ENCODE measurements at regions not wholly inside any gene's neighbourhood (a gene's known extent, or its start where the extent isn't known, plus 50 kb on each side); places are given as distances from the start of the nearest gene placed in this dataset.
"Not testable (repeated sequence)": the region's sequence is repeated elsewhere in the genome, so short reads cannot be mapped to it uniquely, and the experiment has no call there.

DNA sequence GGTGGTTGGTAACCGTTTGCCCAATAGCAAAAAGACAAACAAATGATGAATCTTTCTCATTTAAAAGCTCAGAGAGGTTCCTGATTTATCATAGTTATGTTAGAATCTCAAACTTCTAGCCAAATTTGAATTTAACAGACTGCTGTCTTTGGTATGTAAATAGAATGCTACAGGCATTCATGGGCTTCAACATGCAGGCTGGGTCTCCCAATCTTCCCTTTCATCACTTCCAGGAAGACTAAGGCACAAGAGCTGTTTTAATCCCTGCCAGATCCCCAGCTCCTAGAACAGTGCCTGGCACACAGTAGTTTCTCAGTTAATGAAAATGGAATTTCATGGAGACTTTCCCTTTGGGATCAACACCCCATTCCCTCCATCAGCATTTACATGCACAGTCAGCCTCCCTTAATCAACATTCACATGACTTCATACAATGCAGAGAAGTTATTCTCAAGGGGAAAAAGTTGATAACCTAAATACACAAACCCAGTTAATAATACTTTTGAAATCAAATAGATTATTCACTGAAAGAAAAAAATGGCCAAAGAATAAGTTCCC, 107.6 kb upstream of the C1QTNF7 start:
- WGBS (ENCODE audit: insufficient coverage): no CpG with 5 or more reads among the region's 1 CpG
- Histone ChIP-seq H3K36me3 (ENCODE audit: control insufficient read depth, insufficient read depth, low read length) (no peaks in the 10 kb centered on the region), H3K4me3 (ENCODE audit: low read depth, low read length) (no peak overlapping the region), H3K4me1 (ENCODE audit: control insufficient read depth, insufficient read depth, low read length) (no peaks in the 10 kb centered on the region), H3K27me3 (ENCODE audit: control insufficient read depth, insufficient read depth, low read length) (no peaks in the 10 kb centered on the region), H3K27ac (ENCODE audit: low read depth, low read length) (no peak overlapping the region), H3K9me3 (ENCODE audit: control insufficient read depth, insufficient read depth, low read length) (no peaks in the 10 kb centered on the region)
- DNase-seq (ENCODE audit: low read depth in 4 of 6, low spot score in 6 of 6): no peak

DNA sequence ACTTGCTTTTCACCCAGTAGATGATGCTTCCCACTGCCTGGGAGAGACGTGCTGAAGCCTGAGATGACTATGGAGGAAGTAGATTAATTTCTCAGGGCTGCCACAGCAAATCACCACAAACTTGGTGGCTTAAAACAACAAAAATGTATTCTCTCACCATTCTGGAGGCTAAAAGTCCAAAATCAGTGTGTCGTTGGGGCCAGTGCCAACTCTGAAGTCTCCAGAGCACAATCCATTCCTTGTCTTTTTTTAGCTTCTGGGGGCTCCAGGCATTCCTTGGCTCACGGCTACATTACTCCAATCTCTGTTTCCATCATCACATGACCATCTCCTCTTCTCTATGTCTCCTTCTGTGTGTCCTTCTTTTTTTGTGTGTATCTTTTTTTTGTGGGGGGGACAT, 105.8 kb upstream of the C1QTNF7 start:
- no peak for DNase-seq (ENCODE audit: low read depth in 4 of 6, low spot score in 6 of 6)
- WGBS (ENCODE audit: insufficient coverage): 75% methylated on average over 1 of the region's 3 CpGs
- Histone ChIP-seq H3K9me3 (ENCODE audit: control insufficient read depth, insufficient read depth, low read length) (no peaks in the 10 kb centered on the region), H3K4me3 (ENCODE audit: low read depth, low read length) (no peak overlapping the region), H3K4me1 (ENCODE audit: control insufficient read depth, insufficient read depth, low read length) (no peaks in the 10 kb centered on the region), H3K27me3 (ENCODE audit: control insufficient read depth, insufficient read depth, low read length) (no peaks in the 10 kb centered on the region), H3K36me3 (ENCODE audit: control insufficient read depth, insufficient read depth, low read length) (no peaks in the 10 kb centered on the region), H3K27ac (ENCODE audit: low read depth, low read length) (no peak overlapping the region)

DNA sequence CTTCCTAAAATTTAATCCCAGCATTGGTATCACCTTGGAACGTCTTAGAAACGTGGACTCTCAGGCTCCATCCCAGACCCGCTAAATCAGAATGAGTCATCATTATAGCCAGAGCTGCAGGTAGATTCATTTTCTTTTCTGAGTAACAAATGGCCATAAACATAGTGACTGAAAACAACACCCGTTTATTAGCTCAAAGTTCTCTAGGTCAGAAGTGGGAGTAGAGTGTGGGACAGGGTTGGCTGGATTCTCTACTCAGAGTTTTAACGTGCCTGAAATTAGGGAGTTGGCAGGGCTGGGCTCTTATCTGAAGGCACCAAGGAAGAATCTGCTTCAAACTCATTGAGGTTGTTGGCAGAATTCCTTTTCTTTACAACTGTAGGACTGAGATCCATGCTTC, 101.8 kb upstream of the C1QTNF7 start:
- no peak overlapping the region for H3K4me3 ChIP-seq (ENCODE audit: low read depth, low read length)
- H3K9me3 ChIP-seq (ENCODE audit: control insufficient read depth, insufficient read depth, low read length): no peaks in the 10 kb centered on the region
- WGBS (ENCODE audit: insufficient coverage): 49% methylated on average over 3 of the region's 5 CpGs
- H3K27me3 ChIP-seq (ENCODE audit: control insufficient read depth, insufficient read depth, low read length): no peaks in the 10 kb centered on the region
- H3K27ac ChIP-seq (ENCODE audit: low read depth, low read length): no peak overlapping the region
- H3K4me1 ChIP-seq (ENCODE audit: control insufficient read depth, insufficient read depth, low read length): no peaks in the 10 kb centered on the region
- no peaks in the 10 kb centered on the region for H3K36me3 ChIP-seq (ENCODE audit: control insufficient read depth, insufficient read depth, low read length)
- no peak for DNase-seq (ENCODE audit: low read depth in 4 of 6, low spot score in 6 of 6)

DNA sequence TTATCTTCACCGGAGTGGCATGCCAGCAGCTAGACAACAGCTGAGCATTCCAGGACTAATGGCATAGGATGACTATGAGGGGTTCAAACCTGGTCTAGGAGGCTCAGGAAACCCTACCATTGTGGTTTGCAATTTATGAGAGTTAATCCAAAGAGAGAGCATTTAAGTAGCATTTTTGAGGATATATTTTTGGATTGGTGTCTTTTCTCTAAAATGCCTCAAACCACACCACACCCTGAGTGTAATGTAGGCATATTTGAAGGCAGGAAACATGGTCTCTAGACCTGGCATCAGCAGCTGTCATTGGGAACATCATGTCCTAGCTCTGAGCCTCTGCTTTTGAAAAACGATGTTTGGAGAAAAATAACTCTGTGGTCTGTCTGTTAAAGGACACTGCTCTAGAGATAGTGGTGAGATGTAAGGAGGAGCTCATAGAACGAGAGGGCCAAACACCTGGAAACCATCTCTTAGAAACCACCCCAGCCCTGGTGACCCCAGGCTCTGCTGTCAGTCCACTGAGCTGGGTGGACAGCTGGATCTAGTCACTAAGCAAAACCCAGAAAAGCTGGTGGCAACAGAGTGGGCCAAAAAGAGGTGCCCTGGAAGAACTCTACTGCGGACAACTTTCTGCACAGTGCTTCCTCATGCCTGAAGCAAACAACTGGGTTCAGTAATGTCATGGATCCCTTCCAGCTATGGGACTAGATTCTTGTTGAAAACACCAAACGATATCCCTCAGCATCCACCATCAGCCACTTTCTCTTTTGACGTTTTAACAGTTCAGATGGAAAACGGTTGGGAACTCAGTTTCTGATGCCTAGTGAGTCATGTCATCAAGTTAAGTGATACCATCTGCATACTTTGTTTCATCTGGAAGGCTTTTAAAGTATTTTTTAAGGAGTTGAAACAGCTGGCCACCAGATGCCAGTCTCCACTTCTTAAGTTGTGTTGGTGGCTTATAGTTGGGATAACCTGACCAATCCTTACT, 100.2 kb upstream of the C1QTNF7 start:
- Histone ChIP-seq H3K36me3 (ENCODE audit: control insufficient read depth, insufficient read depth, low read length) (no peaks in the 10 kb centered on the region), H3K4me1 (ENCODE audit: control insufficient read depth, insufficient read depth, low read length) (no peaks in the 10 kb centered on the region), H3K27ac (ENCODE audit: low read depth, low read length) (no peak overlapping the region), H3K9me3 (ENCODE audit: control insufficient read depth, insufficient read depth, low read length) (no peaks in the 10 kb centered on the region), H3K27me3 (ENCODE audit: control insufficient read depth, insufficient read depth, low read length) (no peaks in the 10 kb centered on the region), H3K4me3 (ENCODE audit: low read depth, low read length) (no peak overlapping the region)
- WGBS (ENCODE audit: insufficient coverage): 94% methylated on average over 4 of the region's 7 CpGs
- no peak for DNase-seq (ENCODE audit: low read depth in 4 of 6, low spot score in 6 of 6)

DNA sequence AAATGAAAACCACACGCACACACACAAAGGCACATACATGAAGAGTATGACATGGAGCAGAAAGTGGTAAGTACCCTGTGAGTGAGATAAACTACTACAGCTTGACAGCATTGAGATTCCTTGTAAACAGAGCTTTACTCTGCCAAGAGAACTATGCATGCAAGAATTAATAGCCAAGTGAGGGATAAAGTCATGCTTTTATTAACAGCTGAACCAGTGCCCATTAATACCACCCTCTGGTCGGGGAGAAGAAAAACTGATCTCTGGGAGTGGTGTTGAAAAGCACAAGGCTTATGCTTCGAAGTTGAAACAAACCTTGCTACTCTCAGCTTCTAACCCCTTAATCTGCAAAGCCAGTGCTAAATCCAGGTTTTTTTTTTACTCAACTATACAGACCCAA, 95.9 kb upstream of the C1QTNF7 start:
- Histone ChIP-seq H3K9me3 (ENCODE audit: control insufficient read depth, insufficient read depth, low read length) (no peaks in the 10 kb centered on the region), H3K27ac (ENCODE audit: low read depth, low read length) (no peak overlapping the region), H3K4me1 (ENCODE audit: control insufficient read depth, insufficient read depth, low read length) (no peaks in the 10 kb centered on the region), H3K4me3 (ENCODE audit: low read depth, low read length) (no peak overlapping the region), H3K36me3 (ENCODE audit: control insufficient read depth, insufficient read depth, low read length) (no peaks in the 10 kb centered on the region), H3K27me3 (ENCODE audit: control insufficient read depth, insufficient read depth, low read length) (no peaks in the 10 kb centered on the region)
- WGBS (ENCODE audit: insufficient coverage): no CpG with 5 or more reads among the region's 3 CpGs
- no peak for DNase-seq (ENCODE audit: low read depth in 4 of 6, low spot score in 6 of 6)

DNA sequence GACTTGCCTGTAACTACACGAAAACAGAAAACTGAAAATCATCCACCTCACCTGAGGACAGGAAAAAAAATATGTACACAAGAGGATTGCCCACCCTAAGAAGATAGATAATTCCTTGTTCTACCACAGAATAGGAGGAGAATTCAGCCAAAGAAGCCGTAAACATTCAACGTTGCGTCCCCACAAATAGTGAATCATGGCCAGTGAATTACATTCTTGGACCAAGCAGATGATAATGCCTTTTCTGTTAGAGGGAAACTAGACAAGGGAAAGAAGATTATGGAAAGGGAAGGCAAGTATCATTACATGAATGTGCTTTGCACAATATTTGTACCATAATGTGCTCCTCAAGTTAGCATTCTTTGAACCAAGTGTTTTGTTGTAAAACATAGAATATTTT, 95.5 kb upstream of the C1QTNF7 start:
- H3K4me1 ChIP-seq (ENCODE audit: control insufficient read depth, insufficient read depth, low read length): no peaks in the 10 kb centered on the region
- WGBS (ENCODE audit: insufficient coverage): 100% methylated on average over 3 of the region's 4 CpGs
- H3K27ac ChIP-seq (ENCODE audit: low read depth, low read length): no peak overlapping the region
- no peaks in the 10 kb centered on the region for H3K36me3 ChIP-seq (ENCODE audit: control insufficient read depth, insufficient read depth, low read length)
- no peaks in the 10 kb centered on the region for H3K9me3 ChIP-seq (ENCODE audit: control insufficient read depth, insufficient read depth, low read length)
- H3K4me3 ChIP-seq (ENCODE audit: low read depth, low read length): no peak overlapping the region
- no peaks in the 10 kb centered on the region for H3K27me3 ChIP-seq (ENCODE audit: control insufficient read depth, insufficient read depth, low read length)
- DNase-seq (ENCODE audit: low read depth in 4 of 6, low spot score in 6 of 6): no peak

DNA sequence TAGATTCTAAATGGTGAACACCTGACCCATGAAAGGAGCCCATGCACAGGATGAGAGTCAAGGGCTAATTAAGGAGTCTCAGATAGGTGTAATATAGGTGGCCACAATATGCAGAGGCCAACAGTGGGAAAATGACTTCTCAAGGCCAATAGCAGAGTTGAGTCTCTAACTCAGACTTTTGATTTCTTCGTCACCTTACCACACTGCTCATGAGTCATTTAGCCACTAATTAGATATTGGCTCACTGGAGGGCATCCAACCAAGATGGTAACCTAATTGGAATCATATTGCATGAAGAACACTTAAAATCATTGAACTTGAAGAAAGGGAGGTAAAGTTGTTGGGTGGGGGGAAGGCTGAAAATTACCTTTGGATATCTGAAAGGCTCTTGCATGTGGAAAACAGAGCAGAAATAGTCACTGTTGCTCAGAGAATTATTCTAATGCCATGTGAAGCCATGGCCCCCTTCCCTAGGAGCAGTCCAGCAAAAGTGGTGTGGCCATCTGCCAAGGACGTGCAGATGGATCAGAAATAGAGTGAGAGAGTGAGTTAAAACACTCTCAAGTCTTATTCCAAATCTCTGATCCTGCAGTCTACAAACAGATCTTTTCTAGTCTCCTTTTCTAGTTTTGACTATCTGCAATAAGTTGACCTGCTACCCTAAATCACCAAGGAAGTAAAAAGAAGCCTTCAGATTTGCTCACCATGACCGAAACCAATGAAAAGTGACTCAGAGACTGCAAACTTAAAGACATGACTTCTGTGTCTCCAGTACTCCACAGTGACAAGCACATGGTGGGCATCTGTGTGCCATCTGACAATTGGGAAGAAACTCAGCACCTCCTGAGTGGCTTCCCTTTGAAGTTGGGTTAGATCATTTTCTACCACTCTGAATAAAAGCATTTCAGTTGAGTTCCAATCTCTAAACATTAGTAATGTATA, 93.9 kb upstream of the C1QTNF7 start:
- Histone ChIP-seq H3K4me3 (ENCODE audit: low read depth, low read length) (no peak overlapping the region), H3K36me3 (ENCODE audit: control insufficient read depth, insufficient read depth, low read length) (no peaks in the 10 kb centered on the region), H3K4me1 (ENCODE audit: control insufficient read depth, insufficient read depth, low read length) (no peaks in the 10 kb centered on the region), H3K27me3 (ENCODE audit: control insufficient read depth, insufficient read depth, low read length) (no peaks in the 10 kb centered on the region), H3K27ac (ENCODE audit: low read depth, low read length) (no peak overlapping the region), H3K9me3 (ENCODE audit: control insufficient read depth, insufficient read depth, low read length) (no peaks in the 10 kb centered on the region)
- DNase-seq (ENCODE audit: low read depth in 4 of 6, low spot score in 6 of 6): no peak
- 52% methylated on average over 2 of the region's 3 CpGs for WGBS (ENCODE audit: insufficient coverage)

DNA sequence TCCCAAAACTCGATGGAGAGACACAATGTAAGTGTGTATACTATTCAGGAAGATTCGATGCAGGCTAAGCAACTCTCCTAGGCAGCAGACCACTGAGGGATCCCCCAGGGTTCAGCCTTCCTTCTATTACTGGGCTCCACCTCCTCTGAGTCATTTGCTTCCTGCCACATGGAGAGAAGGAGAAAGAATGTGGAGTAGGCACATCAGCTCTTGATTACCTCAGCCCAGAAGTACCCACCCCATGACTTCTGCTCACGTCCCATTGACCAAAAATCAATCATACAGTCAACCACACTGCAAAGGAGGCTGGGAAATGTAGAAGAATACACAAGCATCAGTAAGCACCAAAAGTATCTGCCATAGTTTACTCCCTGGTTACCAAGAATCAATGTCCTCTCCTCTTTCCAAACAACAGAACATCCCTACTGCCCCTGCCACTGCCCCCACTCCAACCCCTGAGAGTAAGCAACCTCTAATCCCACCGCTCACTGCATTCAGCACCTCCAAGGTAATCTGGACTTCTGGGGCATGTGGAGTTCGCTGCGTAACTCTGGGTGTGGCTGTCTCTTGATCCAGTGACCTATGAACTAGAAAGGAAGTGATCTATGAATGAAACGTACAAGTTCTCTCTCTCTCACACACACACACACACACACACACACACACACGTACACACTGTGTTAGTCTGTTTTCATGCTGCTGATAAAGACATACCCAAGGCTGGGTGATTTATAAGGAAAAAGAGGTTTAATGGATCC, 91.2 kb upstream of the C1QTNF7 start:
- no peaks in the 10 kb centered on the region for H3K36me3 ChIP-seq (ENCODE audit: control insufficient read depth, insufficient read depth, low read length)
- peaks cover 4% of the 10 kb centered on the region for H3K4me1 ChIP-seq (ENCODE audit: control insufficient read depth, insufficient read depth, low read length)
- H3K4me3 ChIP-seq (ENCODE audit: low read depth, low read length): no peak overlapping the region
- no peak for DNase-seq (ENCODE audit: low read depth in 4 of 6, low spot score in 6 of 6)
- no peaks in the 10 kb centered on the region for H3K27me3 ChIP-seq (ENCODE audit: control insufficient read depth, insufficient read depth, low read length)
- no peak overlapping the region for H3K27ac ChIP-seq (ENCODE audit: low read depth, low read length)
- 100% methylated on average over 1 of the region's 8 CpGs for WGBS (ENCODE audit: insufficient coverage)
- no peaks in the 10 kb centered on the region for H3K9me3 ChIP-seq (ENCODE audit: control insufficient read depth, insufficient read depth, low read length)

DNA sequence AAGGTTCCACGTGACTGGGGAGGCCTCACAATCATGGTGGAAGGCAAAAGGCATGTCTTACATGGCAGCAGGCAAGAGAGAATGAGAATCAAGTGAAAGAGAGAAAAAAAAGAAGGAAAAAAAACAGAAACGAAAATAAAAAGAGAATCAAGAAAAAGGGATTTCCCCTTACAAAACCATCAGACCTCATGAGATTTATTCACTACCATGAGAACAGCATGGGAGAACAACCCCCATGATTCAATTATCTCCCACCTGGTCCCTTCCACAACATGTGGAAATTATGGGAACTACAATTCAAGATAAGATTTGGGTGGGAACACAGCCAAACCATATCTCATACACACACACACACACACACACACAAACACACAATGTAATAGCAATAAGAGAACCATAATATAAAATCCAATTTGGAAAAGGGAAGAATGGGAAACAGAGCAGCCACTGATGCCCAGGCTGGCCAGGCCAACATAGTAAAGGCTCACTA, 90.6 kb upstream of the C1QTNF7 start:
- not testable (repeated sequence) for H3K27me3 ChIP-seq (ENCODE audit: control insufficient read depth, insufficient read depth, low read length); DNase-seq (ENCODE audit: low read depth in 4 of 6, low spot score in 6 of 6); H3K4me1 ChIP-seq (ENCODE audit: control insufficient read depth, insufficient read depth, low read length); H3K27ac ChIP-seq (ENCODE audit: low read depth, low read length); H3K9me3 ChIP-seq (ENCODE audit: control insufficient read depth, insufficient read depth, low read length); H3K4me3 ChIP-seq (ENCODE audit: low read depth, low read length); H3K36me3 ChIP-seq (ENCODE audit: control insufficient read depth, insufficient read depth, low read length)
- 85% methylated on average over 1 of the region's 2 CpGs for WGBS (ENCODE audit: insufficient coverage)

All from spinal cord (tissue), 9 donors.